Lower leg skin (tissue), 3 donors: ENCODE measurements at regions not wholly inside any gene's neighbourhood (a gene's known extent, or its start where the extent isn't known, plus 50 kb on each side); places are given as distances from the start of the nearest gene placed in this dataset.

ENCODE experiments used
- POLR2A ChIP-seq, 2 donors: fragments of 450-650 bp; IDR thresholded peaks; one replicate each; pipeline ENCODE4 v1.6.1; 2016 to 2017; ENCODE audit warnings: antibody characterized with exemption in 2 of 2, mild to moderate bottlenecking in 1 of 2, moderate library complexity in 1 of 2
- TF ChIP-seq, protein P1 (sequence below), 3 donors: fragments of 450-650 bp; IDR thresholded peaks; one replicate each; pipeline ENCODE4 v1.5.1; 2016; ENCODE audit warnings: antibody characterized with exemption in 3 of 3, mild to moderate bottlenecking in 3 of 3, moderate library complexity in 2 of 3

DNA sequence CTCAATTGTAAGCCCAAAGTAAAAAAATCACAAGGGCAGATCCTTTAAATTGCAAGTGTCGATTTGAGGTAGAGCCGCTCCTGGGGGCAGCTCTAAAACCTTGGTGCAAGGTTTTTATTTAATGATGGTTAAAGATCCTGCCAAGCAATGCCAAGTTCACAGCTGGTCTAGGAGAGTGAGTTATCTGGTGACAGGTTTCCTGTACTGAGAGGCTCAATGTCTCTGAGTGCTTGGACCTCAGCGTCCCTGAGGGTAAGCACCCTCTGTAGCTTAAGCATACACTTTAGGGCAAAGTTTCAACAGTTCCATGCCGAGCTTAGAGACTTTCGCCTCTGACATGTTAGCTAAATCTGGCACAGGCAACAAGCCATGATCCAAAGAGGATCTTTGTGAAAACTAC is 119.8 kb upstream of the EGFLAM start:
- TF ChIP-seq, protein P1, sequence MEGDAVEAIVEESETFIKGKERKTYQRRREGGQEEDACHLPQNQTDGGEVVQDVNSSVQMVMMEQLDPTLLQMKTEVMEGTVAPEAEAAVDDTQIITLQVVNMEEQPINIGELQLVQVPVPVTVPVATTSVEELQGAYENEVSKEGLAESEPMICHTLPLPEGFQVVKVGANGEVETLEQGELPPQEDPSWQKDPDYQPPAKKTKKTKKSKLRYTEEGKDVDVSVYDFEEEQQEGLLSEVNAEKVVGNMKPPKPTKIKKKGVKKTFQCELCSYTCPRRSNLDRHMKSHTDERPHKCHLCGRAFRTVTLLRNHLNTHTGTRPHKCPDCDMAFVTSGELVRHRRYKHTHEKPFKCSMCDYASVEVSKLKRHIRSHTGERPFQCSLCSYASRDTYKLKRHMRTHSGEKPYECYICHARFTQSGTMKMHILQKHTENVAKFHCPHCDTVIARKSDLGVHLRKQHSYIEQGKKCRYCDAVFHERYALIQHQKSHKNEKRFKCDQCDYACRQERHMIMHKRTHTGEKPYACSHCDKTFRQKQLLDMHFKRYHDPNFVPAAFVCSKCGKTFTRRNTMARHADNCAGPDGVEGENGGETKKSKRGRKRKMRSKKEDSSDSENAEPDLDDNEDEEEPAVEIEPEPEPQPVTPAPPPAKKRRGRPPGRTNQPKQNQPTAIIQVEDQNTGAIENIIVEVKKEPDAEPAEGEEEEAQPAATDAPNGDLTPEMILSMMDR (IDR thresholded peaks at IDR 0.05), result no peak
- TF ChIP-seq POLR2A (IDR thresholded peaks at IDR 0.05), result no peak
